COLO668 (cell line): ENCODE measurements at regions not wholly inside any gene's neighbourhood (a gene's known extent, or its start where the extent isn't known, plus 50 kb on each side); places are given as distances from the start of the nearest gene placed in this dataset.
A peak's percentile ranks its signal among the peaks of the same experiment; 100 is the strongest.

Experiments
- DNase-seq: peaks from one replicate; lab custom pipeline; 2025; ENCODE audit not compliant: unreplicated experiment; lab: John Stamatoyannopoulos, UW

DNA sequence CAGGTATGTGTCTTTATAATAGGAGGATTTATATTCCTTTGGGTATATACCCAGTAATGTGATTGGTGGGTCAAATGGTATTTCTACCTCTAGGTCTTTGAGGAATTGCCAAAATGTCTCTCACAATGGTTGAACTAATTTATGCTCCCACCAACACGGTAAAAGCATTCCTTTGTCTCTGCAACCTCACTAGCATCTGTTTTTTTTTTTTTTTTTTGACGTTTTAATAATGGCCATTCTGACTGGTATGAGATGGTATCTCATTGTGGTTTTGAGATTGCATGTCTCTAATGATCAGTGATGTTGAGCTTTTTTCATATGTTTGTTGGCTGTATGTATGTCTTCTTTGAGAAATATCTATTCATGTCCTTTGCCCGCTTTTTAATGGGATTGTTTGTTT lies 144.9 kb upstream of the RGS17 start:
- no peak for DNase-seq

DNA sequence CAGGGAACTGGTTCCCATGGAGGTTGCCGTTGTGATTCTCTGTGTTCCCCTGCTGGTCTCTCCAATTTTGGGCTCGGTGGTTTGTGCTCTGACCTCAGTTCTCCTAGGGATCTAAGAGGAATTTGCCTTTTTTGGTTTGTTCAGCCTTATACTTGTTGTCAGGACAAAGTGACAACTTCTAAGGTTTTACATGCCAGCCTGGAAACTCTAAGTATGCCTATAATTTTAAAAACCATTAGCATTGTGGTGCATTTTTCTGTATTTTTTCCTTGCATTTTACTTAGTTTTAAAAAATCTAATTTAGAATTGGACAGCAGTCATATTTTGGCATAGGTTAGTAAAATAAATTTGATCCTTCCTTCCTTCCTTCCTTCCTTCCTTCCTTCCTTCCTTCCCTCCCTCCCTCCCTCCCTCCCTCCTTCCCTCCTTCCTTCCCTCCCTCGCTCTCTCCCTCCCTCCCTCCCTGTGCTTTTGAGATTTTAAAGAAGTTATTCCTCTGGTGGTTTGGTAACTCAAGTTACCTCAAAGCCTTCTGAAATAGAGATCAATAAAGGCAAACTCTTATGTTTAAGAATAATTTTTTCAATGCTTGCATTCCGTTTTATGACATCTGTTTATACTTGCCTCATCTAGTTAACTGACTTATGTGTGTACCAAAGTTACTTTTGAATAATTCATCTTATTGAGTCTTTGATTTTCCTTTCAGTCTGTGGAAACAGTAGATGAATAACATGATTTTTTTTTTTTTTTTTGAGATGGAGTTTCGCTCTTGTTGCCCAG lies 141.3 kb upstream of the RGS17 start:
- no peak for DNase-seq

- DNase-seq = no peak
Measured at GRCh38 chr6:153263489-153263888, 132.4 kb upstream of the RGS17 start.

- DNase-seq = no peak
Measured at GRCh38 chr6:153251326-153251725, 120.2 kb upstream of the RGS17 start.

DNA sequence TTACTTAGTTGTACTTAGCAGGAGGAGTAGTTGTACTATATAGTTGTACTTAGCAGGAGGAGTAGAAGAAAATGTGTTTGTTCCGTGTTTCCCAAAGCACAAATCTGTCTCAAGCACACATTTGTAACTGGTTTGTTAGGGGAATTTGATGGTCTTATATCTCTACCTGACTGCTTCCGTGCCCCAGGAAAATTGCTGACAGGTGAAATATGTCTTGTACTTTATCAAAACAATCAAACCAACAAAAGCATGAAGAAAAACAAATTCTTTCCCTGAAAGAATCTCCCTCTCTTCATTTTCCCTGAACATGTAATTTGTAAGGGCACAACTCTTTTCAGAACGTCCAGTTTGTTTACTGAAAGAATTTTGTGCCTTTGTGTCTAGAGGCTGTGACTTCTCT lies 106.6 kb upstream of the RGS17 start:
- DNase-seq = no peak

GRCh38 chr6:153231048-153231646 lies 100.1 kb upstream of the RGS17 start:
- DNase-seq = peak; percentile 13

DNA sequence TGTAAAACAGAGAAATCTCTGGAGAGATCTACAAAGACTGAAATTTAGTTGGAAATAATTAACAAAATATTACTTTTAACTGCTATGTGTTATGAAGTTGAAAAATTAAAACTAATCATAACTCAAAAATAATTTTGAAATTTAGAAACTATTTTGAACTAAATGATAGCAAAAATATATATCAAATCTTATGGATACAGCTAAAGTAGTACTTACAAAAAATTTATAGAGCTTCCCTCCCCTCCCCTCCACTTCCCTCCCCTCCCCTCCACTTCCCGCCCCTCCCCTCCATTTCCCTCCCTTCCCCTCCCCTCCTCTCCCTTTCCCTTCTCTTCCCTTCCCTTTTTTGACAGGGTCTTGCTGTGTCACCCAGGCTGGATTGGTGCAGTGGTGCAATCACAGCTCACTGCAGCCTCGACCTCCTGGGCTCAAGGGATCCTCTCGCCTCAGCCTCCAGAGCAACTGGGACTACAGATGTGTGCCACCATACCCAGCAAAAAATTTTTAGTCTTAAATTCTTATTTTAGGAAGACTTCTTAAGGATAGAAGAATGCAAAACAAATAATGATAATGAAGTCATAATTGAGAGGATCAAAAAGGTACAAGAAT lies 87.2 kb upstream of the RGS17 start:
- DNase-seq = no peak

GRCh38 chr6:153216789-153217188 lies 85.7 kb upstream of the RGS17 start:
- no peak for DNase-seq

- DNase-seq = no peak
Measured at GRCh38 chr6:153215242-153215641, 84.2 kb upstream of the RGS17 start.

GRCh38 chr6:153214436-153214835 lies 83.4 kb upstream of the RGS17 start:
- DNase-seq = no peak

GRCh38 chr6:153210083-153210482 lies 79.0 kb upstream of the RGS17 start:
- DNase-seq = no peak

GRCh38 chr6:153208706-153209105 lies 77.6 kb upstream of the RGS17 start:
- DNase-seq = no peak

DNA sequence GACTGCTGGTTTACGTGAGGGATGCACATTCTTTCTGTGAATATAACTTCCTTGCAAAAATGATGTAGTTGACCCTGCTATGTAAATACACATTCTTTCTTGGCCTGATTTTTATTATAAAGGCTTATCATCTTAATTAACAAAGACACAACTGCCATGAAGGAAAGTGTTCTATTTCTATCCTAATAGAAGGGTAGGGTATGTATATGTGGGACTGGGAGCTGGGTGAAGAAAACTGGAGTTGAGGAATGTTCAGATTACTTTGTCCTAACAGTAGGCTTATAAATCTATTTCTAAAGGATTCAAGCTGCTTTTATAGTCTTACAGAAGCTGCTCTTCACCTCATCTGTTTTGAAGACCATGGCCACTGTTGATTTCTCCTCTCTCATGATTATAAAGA lies 76.5 kb upstream of the RGS17 start:
- DNase-seq = no peak

- DNase-seq = no peak
Measured at GRCh38 chr6:153207006-153207405, 75.9 kb upstream of the RGS17 start.

DNA sequence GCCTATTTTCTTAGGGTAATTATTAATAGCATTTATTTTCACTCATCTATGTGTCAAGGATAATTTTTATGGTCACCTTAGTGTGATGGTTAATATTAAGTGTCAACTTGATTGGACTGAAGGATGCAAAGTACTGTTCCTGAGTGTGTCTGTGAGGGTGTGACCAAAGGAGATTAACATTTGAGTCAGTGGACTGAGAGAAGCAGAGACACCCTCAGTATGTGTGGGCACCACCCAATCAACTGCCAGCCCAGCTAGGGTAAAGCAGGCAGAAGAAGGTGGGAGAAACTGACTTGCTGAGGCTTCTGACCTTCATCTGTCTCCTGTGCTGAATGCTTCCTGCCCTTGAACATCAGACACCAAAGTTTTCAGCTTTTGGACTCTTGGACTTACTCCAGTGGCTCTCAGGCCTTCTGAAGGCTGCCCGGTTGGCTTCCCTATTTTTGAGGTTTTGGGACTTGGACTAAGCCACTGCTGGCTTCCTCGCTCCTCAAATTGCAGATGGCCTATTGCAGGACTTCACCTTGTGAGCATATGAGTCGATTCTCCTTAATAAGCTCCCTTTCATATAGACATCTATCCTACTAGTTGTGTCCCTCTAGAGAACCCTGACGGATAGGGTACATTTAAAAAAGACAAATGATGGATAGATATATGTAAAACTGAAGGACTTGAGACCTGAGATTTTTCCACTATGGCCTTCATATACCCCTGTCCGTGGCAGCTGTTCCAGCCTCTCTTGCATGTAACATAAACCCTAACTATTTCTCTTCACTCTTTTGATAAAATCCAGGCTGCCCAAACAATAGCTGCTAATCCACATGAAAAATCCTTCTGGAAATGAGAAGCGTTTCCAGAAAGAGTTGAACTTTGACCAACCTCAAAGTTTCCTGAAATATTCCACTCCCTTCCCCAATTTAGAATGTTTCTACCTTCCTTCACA lies 62.1 kb upstream of the RGS17 start:
- DNase-seq = no peak

DNA sequence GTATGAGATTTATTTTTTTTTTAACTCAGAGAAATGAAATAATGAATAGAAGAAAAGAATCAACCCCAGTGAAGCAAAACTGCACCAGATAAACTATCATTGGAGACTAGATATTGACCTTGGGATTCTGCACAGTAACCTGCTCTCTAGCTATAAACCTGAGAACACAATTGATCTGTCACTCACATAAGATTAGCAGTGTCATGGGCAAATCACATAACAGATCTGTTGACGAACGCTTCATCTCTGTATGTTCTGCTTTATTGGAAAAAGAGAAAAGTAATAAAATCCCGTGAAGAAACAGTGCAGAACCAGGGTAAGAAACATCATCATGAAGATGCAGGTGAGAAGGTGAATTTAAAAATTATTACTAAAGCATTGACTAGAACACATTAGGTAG lies 52.8 kb upstream of the RGS17 start:
- DNase-seq = no peak
